PC-3 (cell line): ENCODE measurements at regions not wholly inside any gene's neighbourhood (a gene's known extent, or its start where the extent isn't known, plus 50 kb on each side); places are given as distances from the start of the nearest gene placed in this dataset.

ENCODE experiments used
- EZH2phosphoT487 ChIP-seq: fragments of 300-600 bp; sonication (generic); IDR thresholded peaks from 2 replicates; pipeline ENCODE4 v1.6.1; 2018; ENCODE audit warnings: mild to moderate bottlenecking, antibody characterized with exemption, low read length, borderline replicate concordance
- TF ChIP-seq, protein P1 (sequence below): fragments of 300-600 bp; sonication (generic); conservative IDR thresholded peaks from 2 replicates; pipeline ENCODE4 v1.5.1; 2017; ENCODE audit warnings: antibody characterized with exemption, low read depth, mild to moderate bottlenecking, low read length

DNA sequence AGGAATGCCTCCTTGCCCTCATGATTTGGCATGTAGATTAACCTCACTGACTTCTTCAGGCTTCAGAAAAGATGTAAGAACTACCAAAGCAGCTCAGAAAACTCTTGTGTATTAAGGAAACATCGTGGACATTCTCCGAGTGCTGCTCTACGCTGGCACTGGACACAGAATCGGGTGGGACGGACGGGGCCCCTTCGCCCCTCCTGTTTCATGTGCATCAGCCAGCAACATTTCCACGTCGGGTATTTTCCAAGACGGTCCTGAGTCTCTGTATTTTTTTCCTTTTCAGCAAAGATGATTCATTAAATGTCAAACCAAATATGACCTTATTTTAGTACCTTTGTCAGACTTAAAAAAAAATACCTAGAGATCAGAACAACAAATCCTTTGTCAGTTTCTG lies 583.6 kb downstream of the CCDC171 start:
- TF ChIP-seq, protein P1, sequence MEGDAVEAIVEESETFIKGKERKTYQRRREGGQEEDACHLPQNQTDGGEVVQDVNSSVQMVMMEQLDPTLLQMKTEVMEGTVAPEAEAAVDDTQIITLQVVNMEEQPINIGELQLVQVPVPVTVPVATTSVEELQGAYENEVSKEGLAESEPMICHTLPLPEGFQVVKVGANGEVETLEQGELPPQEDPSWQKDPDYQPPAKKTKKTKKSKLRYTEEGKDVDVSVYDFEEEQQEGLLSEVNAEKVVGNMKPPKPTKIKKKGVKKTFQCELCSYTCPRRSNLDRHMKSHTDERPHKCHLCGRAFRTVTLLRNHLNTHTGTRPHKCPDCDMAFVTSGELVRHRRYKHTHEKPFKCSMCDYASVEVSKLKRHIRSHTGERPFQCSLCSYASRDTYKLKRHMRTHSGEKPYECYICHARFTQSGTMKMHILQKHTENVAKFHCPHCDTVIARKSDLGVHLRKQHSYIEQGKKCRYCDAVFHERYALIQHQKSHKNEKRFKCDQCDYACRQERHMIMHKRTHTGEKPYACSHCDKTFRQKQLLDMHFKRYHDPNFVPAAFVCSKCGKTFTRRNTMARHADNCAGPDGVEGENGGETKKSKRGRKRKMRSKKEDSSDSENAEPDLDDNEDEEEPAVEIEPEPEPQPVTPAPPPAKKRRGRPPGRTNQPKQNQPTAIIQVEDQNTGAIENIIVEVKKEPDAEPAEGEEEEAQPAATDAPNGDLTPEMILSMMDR = no peak
- no peak for TF ChIP-seq EZH2phosphoT487
